ENCODE measurements at regions not wholly inside any gene's neighbourhood (a gene's known extent, or its start where the extent isn't known, plus 50 kb on each side); places are given as distances from the start of the nearest gene placed in this dataset.
"Not testable (repeated sequence)": the region's sequence is repeated elsewhere in the genome, so short reads cannot be mapped to it uniquely, and the experiment has no call there.

DNA sequence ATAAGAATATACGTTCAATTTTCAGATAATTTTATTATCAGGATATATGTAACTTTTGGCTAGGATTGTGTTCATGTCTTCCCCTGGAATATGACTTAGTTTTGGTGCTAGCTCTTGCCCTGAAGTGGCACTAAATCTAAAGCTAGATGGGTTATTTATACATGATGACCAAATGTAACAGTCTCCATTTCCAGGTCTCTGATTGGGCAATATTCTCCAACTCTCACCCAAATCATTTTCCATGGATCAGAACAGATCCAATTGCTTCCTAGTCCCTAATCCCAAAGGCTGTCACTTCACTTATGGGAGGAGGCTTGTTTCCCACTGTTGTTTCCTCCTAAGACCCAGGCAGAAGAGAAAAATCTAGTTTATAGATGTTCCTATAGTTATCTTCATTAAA is 274.6 kb upstream of the SLC16A7 start:
- DNase-seq: no peak
- no peak overlapping the region for H2BK120ac ChIP-seq (ENCODE audit: low read depth, low read length)
- no peak overlapping the region for H2BK5ac ChIP-seq (ENCODE audit: low read length)
- no peaks in the 10 kb centered on the region for H3K27me3 ChIP-seq (ENCODE audit: insufficient read depth, low read length, poor library complexity)
- H3K56ac ChIP-seq (ENCODE audit: low read length): no peak overlapping the region
- no peak overlapping the region for H3K23ac ChIP-seq (ENCODE audit: low read length)
- H3K4ac ChIP-seq (ENCODE audit: low read depth, low read length): no peak overlapping the region
- no peak overlapping the region for H2AK5ac ChIP-seq (ENCODE audit: low read length)
- peaks cover 2% of the 10 kb centered on the region for H3K79me1 ChIP-seq (ENCODE audit: low read length)
- peaks cover 1% of the 10 kb centered on the region for H3K36me3 ChIP-seq (ENCODE audit: control insufficient read depth, insufficient read depth, low read length)
- H3K79me2 ChIP-seq (ENCODE audit: control insufficient read depth, insufficient read depth, low read length): peaks cover 4% of the 10 kb centered on the region
- peaks cover 5% of the 10 kb centered on the region for H3K4me1 ChIP-seq (ENCODE audit: control insufficient read depth, low read depth, low read length)
- no peak overlapping the region for H3K18ac ChIP-seq (ENCODE audit: low read length)
- H4K5ac ChIP-seq (ENCODE audit: low read length): no peak overlapping the region
- H3K9ac ChIP-seq (ENCODE audit: low read length): no peak overlapping the region
- WGBS (ENCODE audit: extremely low coverage, insufficient coverage, low lambda C conversion rate): no CpG with 5 or more reads among the region's 1 CpG
- H4K8ac ChIP-seq (ENCODE audit: low read depth, low read length): no peak overlapping the region
- peak overlapping the region; percentile 17 for H3K27ac ChIP-seq (ENCODE audit: low read depth, low read length)
- H2BK15ac ChIP-seq (replicated peaks; ENCODE audit: low read depth): no peak overlapping the region
- H3K4me3 ChIP-seq (ENCODE audit: low read length): no peak overlapping the region
- no peak overlapping the region for H3K4me2 ChIP-seq (ENCODE audit: low read length)

DNA sequence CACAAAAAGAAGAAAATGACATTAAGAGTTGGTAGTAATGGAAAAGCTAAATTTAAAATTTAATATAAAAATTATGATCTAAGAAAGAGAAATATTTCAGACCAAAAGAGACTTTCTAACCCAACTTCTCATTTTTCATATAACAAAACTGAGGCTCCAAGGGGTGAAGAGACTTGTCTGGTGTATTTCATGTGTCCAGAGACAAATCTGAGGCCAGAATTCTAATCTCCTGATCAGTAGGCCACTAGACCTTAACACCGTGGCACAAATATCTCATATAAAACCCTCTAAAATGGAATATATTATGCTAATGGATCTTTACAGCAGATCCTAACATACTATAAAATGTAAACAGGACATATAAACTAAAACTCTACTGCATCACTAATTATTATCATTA is 275.7 kb upstream of the SLC16A7 start:
- WGBS (ENCODE audit: extremely low coverage, insufficient coverage, low lambda C conversion rate): no CpG with 5 or more reads among the region's 1 CpG
- Histone ChIP-seq H3K27me3 (ENCODE audit: insufficient read depth, low read length, poor library complexity) (no peaks in the 10 kb centered on the region), H3K79me2 (ENCODE audit: control insufficient read depth, insufficient read depth, low read length) (peaks cover 4% of the 10 kb centered on the region)

DNA sequence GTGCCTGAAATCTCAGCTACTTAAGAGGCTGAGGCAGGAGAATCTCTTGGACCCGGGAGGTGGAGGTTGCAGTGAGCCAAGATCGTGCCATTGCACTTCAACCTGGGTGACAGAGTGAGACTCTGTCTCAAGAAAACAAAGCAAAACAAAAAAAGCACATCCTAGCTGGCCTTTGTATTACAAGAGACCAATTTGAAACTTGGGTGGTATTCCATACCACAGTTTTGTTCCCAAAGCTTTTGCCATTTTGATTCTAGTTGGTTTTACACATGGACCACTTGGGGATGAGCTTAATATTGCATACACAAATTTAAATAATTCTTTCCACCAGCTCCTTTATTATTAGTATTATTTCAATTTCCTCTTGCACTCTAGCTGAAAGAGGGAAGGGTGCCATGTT is 276.9 kb upstream of the SLC16A7 start:
- Histone ChIP-seq H3K4ac (ENCODE audit: low read depth, low read length) (no peak overlapping the region), H3K23ac (ENCODE audit: low read length) (no peak overlapping the region), H3K18ac (ENCODE audit: low read length) (no peak overlapping the region), H2BK120ac (ENCODE audit: low read depth, low read length) (peak overlapping the region; percentile 28), H2BK5ac (ENCODE audit: low read length) (no peak overlapping the region), H3K36me3 (ENCODE audit: control insufficient read depth, insufficient read depth, low read length) (peaks cover 1% of the 10 kb centered on the region), H3K79me2 (ENCODE audit: control insufficient read depth, insufficient read depth, low read length) (peaks cover 4% of the 10 kb centered on the region), H3K79me1 (ENCODE audit: low read length) (peaks cover 2% of the 10 kb centered on the region), H4K8ac (ENCODE audit: low read depth, low read length) (no peak overlapping the region), H3K27ac (ENCODE audit: low read depth, low read length) (no peak overlapping the region), H3K4me3 (ENCODE audit: low read length) (no peak overlapping the region), H2AK5ac (ENCODE audit: low read length) (no peak overlapping the region), H3K9ac (ENCODE audit: low read length) (no peak overlapping the region), H3K56ac (ENCODE audit: low read length) (no peak overlapping the region), H2BK15ac (replicated peaks; ENCODE audit: low read depth) (no peak overlapping the region), H4K5ac (ENCODE audit: low read length) (no peak overlapping the region), H3K27me3 (ENCODE audit: insufficient read depth, low read length, poor library complexity) (no peaks in the 10 kb centered on the region), H3K4me2 (ENCODE audit: low read length) (no peak overlapping the region), H3K4me1 (ENCODE audit: control insufficient read depth, low read depth, low read length) (peaks cover 5% of the 10 kb centered on the region)
- no peak for DNase-seq
- no CpG with 5 or more reads among the region's 2 CpGs for WGBS (ENCODE audit: extremely low coverage, insufficient coverage, low lambda C conversion rate)

More for the DNA sequence above, 275.7 kb upstream of the SLC16A7 start:
- no peak overlapping the region for H3K9ac ChIP-seq (ENCODE audit: low read length)
- H3K4ac ChIP-seq (ENCODE audit: low read depth, low read length): no peak overlapping the region
- no peak overlapping the region for H4K5ac ChIP-seq (ENCODE audit: low read length)
- no peak overlapping the region for H3K4me2 ChIP-seq (ENCODE audit: low read length)
- H3K79me1 ChIP-seq (ENCODE audit: low read length): peaks cover 2% of the 10 kb centered on the region
- no peak overlapping the region for H4K8ac ChIP-seq (ENCODE audit: low read depth, low read length)
- H2BK5ac ChIP-seq (ENCODE audit: low read length): no peak overlapping the region
- H3K4me3 ChIP-seq (ENCODE audit: low read length): no peak overlapping the region
- H3K56ac ChIP-seq (ENCODE audit: low read length): no peak overlapping the region
- H3K4me1 ChIP-seq (ENCODE audit: control insufficient read depth, low read depth, low read length): peaks cover 5% of the 10 kb centered on the region
- peaks cover 1% of the 10 kb centered on the region for H3K36me3 ChIP-seq (ENCODE audit: control insufficient read depth, insufficient read depth, low read length)
- H3K23ac ChIP-seq (ENCODE audit: low read length): no peak overlapping the region
- no peak overlapping the region for H3K27ac ChIP-seq (ENCODE audit: low read depth, low read length)
- H2BK15ac ChIP-seq (replicated peaks; ENCODE audit: low read depth): no peak overlapping the region
- H3K18ac ChIP-seq (ENCODE audit: low read length): no peak overlapping the region
- no peak overlapping the region for H2AK5ac ChIP-seq (ENCODE audit: low read length)
- no peak for DNase-seq
- H2BK120ac ChIP-seq (ENCODE audit: low read depth, low read length): no peak overlapping the region

DNA sequence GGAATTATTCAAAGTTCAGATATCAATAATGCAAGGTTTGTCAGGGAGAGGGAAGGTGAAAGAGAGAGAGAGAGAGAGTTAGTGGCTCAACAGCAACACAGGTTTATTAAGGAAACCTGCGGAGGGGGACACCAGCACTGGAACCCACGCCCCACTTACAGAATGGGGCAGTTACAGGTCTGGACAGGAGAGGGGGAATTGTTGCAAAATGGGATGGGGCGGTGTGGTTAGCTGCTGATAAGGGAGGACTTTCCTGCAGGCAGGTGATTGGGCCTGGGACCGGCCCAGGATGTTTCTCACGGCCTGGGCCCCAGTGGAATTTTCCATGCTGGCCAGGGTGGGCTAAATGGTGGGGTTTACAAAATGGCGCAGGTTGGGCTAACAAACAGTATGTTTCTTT is 278.2 kb upstream of the SLC16A7 start:
- Histone ChIP-seq H3K27me3 (ENCODE audit: insufficient read depth, low read length, poor library complexity) (no peaks in the 10 kb centered on the region), H3K79me1 (ENCODE audit: low read length) (peaks cover 2% of the 10 kb centered on the region), H2BK120ac (ENCODE audit: low read depth, low read length) (no peak overlapping the region), H3K36me3 (ENCODE audit: control insufficient read depth, insufficient read depth, low read length) (peaks cover 1% of the 10 kb centered on the region), H3K4me3 (ENCODE audit: low read length) (no peak overlapping the region), H3K23ac (ENCODE audit: low read length) (no peak overlapping the region), H3K4me1 (ENCODE audit: control insufficient read depth, low read depth, low read length) (peaks cover 4% of the 10 kb centered on the region), H3K4ac (ENCODE audit: low read depth, low read length) (no peak overlapping the region), H2AK5ac (ENCODE audit: low read length) (no peak overlapping the region), H4K5ac (ENCODE audit: low read length) (no peak overlapping the region), H3K18ac (ENCODE audit: low read length) (no peak overlapping the region), H2BK15ac (replicated peaks; ENCODE audit: low read depth) (no peak overlapping the region), H3K4me2 (ENCODE audit: low read length) (no peak overlapping the region), H3K56ac (ENCODE audit: low read length) (no peak overlapping the region), H3K9ac (ENCODE audit: low read length) (no peak overlapping the region), H3K79me2 (ENCODE audit: control insufficient read depth, insufficient read depth, low read length) (peaks cover 4% of the 10 kb centered on the region), H2BK5ac (ENCODE audit: low read length) (no peak overlapping the region), H3K27ac (ENCODE audit: low read depth, low read length) (no peak overlapping the region), H4K8ac (ENCODE audit: low read depth, low read length) (no peak overlapping the region)
- no CpG with 5 or more reads among the region's 6 CpGs for WGBS (ENCODE audit: extremely low coverage, insufficient coverage, low lambda C conversion rate)
- DNase-seq: peak; percentile 39

DNA sequence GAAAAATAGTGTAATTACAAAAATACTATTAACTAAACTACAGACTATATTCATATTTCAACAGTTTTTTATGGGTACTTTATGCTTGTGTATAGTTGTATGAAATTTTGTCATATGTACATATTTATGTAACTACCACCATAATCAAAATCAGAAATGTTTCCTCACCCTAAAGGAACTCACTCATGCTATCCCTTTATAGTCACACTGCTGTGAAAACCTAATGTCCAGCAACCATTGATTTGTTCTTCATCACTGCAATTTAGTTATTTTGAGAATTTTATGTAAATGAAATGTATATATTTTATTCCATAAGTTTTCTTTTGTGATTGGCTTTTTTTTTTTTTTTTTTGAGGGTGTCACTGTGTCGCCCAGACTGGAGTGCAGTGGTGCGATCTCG is 278.9 kb upstream of the SLC16A7 start:
- H3K36me3 ChIP-seq (ENCODE audit: control insufficient read depth, insufficient read depth, low read length): no peaks in the 10 kb centered on the region
- H2AK5ac ChIP-seq (ENCODE audit: low read length): no peak overlapping the region
- H3K79me1 ChIP-seq (ENCODE audit: low read length): no peaks in the 10 kb centered on the region
- no peak overlapping the region for H2BK5ac ChIP-seq (ENCODE audit: low read length)
- no peak overlapping the region for H3K56ac ChIP-seq (ENCODE audit: low read length)
- no peaks in the 10 kb centered on the region for H3K4me1 ChIP-seq (ENCODE audit: control insufficient read depth, low read depth, low read length)
- DNase-seq: no peak
- no peak overlapping the region for H3K4ac ChIP-seq (ENCODE audit: low read depth, low read length)
- no CpG with 5 or more reads among the region's 3 CpGs for WGBS (ENCODE audit: extremely low coverage, insufficient coverage, low lambda C conversion rate)
- H3K79me2 ChIP-seq (ENCODE audit: control insufficient read depth, insufficient read depth, low read length): no peaks in the 10 kb centered on the region
- no peak overlapping the region for H3K9ac ChIP-seq (ENCODE audit: low read length)
- no peak overlapping the region for H3K4me2 ChIP-seq (ENCODE audit: low read length)
- no peaks in the 10 kb centered on the region for H3K27me3 ChIP-seq (ENCODE audit: insufficient read depth, low read length, poor library complexity)
- no peak overlapping the region for H4K8ac ChIP-seq (ENCODE audit: low read depth, low read length)
- no peak overlapping the region for H3K23ac ChIP-seq (ENCODE audit: low read length)
- no peak overlapping the region for H2BK15ac ChIP-seq (replicated peaks; ENCODE audit: low read depth)
- no peak overlapping the region for H2BK120ac ChIP-seq (ENCODE audit: low read depth, low read length)
- H4K5ac ChIP-seq (ENCODE audit: low read length): no peak overlapping the region
- H3K27ac ChIP-seq (ENCODE audit: low read depth, low read length): no peak overlapping the region
- H3K18ac ChIP-seq (ENCODE audit: low read length): no peak overlapping the region
- no peak overlapping the region for H3K4me3 ChIP-seq (ENCODE audit: low read length)

DNA sequence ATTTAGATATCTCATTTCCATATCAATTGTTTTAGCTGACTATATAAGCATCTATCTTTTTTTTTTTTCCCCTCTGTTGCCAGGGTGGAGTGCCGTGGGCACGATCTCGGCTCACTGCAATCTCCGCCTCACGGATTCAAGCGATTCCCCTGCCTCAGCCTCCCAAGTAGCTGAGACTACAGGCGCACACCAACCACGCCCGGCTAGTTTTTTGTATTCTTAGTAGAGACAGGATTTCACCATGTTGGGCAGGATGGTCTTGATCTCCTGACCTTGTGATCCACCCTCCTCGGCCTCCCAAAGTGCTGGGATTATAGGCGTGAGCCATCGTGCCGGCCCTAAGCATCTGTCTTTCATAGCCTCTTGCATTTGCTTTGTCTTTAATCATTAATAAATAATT is 279.5 kb upstream of the SLC16A7 start:
- not testable (repeated sequence) for H3K18ac ChIP-seq (ENCODE audit: low read length); H3K4me1 ChIP-seq (ENCODE audit: control insufficient read depth, low read depth, low read length); H3K4ac ChIP-seq (ENCODE audit: low read depth, low read length); H3K4me3 ChIP-seq (ENCODE audit: low read length); H3K36me3 ChIP-seq (ENCODE audit: control insufficient read depth, insufficient read depth, low read length); DNase-seq; H3K23ac ChIP-seq (ENCODE audit: low read length); H3K9ac ChIP-seq (ENCODE audit: low read length); H3K4me2 ChIP-seq (ENCODE audit: low read length); H3K56ac ChIP-seq (ENCODE audit: low read length); H3K79me1 ChIP-seq (ENCODE audit: low read length); H2BK120ac ChIP-seq (ENCODE audit: low read depth, low read length); H3K79me2 ChIP-seq (ENCODE audit: control insufficient read depth, insufficient read depth, low read length); H3K27me3 ChIP-seq (ENCODE audit: insufficient read depth, low read length, poor library complexity); H3K27ac ChIP-seq (ENCODE audit: low read depth, low read length); H2BK15ac ChIP-seq (replicated peaks; ENCODE audit: low read depth); H4K8ac ChIP-seq (ENCODE audit: low read depth, low read length); H4K5ac ChIP-seq (ENCODE audit: low read length); H2AK5ac ChIP-seq (ENCODE audit: low read length); H2BK5ac ChIP-seq (ENCODE audit: low read length)
- no CpG with 5 or more reads among the region's 13 CpGs for WGBS (ENCODE audit: extremely low coverage, insufficient coverage, low lambda C conversion rate)

All from mesendoderm (in vitro differentiated cells).